ENCODE measurements at regions not wholly inside any gene's neighbourhood (a gene's known extent, or its start where the extent isn't known, plus 50 kb on each side); places are given as distances from the start of the nearest gene placed in this dataset.

DNA sequence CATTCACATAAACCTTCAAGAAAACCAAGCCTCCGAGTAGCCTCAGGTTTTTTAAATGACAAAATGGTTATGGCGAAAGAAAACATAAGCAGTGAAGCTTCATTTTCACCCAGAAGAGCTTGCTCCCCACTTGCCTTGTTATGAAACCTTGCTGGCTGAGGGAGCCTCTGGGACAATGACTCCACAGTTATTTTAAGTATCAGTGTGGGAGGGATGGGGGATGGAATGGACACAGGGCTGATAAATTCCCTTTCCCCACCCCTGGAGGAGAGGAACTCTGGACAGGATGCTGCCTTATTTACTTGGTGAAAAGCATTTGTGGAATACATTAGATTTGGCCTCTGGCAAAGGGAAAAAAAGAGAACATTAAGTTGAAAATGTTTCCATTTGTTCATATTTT is 220.7 kb upstream of the CNKSR2 start:
- TF ChIP-seq EZH2 (IDR thresholded peaks at IDR 0.05; ENCODE audit: insufficient read depth, poor library complexity, severe bottlenecking): no peak
- TF ChIP-seq EZH2phosphoT487 (IDR thresholded peaks at IDR 0.05; ENCODE audit: insufficient read depth, low read depth): no peak

All from GM23248 (cell line).